Lung (tissue), 11 donors: ENCODE measurements at regions not wholly inside any gene's neighbourhood (a gene's known extent, or its start where the extent isn't known, plus 50 kb on each side); places are given as distances from the start of the nearest gene placed in this dataset.

ENCODE experiments used
- ATAC-seq: fragments of 200-7000 bp; cut with Tn5 transposase; one replicate; pipeline ENCODE4 v1.9.1; 2020; ENCODE audit warnings: moderate number of reproducible peaks; ENCODE audit not compliant: insufficient read depth, low FRiP score
- DNase-seq, 3 donors: peaks; one replicate each; pipeline ENCODE4 v3.0.0-alpha.2; 2013 to 2017
- H3K27ac ChIP-seq, 2 donors: one replicate each; pipeline ENCODE4 v1.5.1; 2013; ENCODE audit warnings: mild to moderate bottlenecking in 2 of 2, moderate library complexity in 2 of 2, control low read depth in 1 of 2, inconsistent platforms in 1 of 2, low read depth in 1 of 2, low read length in 1 of 2
- H3K27me3 ChIP-seq, 3 donors: one replicate each; pipeline ENCODE4 v1.5.1; 2013; ENCODE audit warnings: low read length in 2 of 3; ENCODE audit not compliant: control insufficient read depth in 3 of 3, insufficient read depth in 3 of 3
- H3K36me3 ChIP-seq, 4 donors: one replicate each; pipeline ENCODE4 v1.5.1; 2013; ENCODE audit warnings: low read length in 4 of 4, mild to moderate bottlenecking in 1 of 4, moderate library complexity in 1 of 4; ENCODE audit not compliant: control insufficient read depth in 4 of 4, insufficient read depth in 4 of 4
- H3K4me1 ChIP-seq, 5 donors: one replicate each; pipeline ENCODE4 v1.5.1; 2013; ENCODE audit warnings: low read length in 5 of 5, mild to moderate bottlenecking in 2 of 5, moderate library complexity in 1 of 5; ENCODE audit not compliant: control insufficient read depth in 5 of 5, insufficient read depth in 5 of 5
- H3K4me3 ChIP-seq: one replicate; pipeline ENCODE4 v1.5.1; 2013; ENCODE audit warnings: mild to moderate bottlenecking, control low read depth, moderate library complexity
- H3K9ac ChIP-seq, 2 donors: one replicate each; pipeline ENCODE4 v1.5.1; 2013; ENCODE audit warnings: low read length in 2 of 2, control low read depth in 1 of 2; ENCODE audit not compliant: insufficient read depth in 1 of 2
- H3K9me3 ChIP-seq, 4 donors: one replicate each; pipeline ENCODE4 v1.5.1; 2013; ENCODE audit warnings: low read length in 3 of 4, mild to moderate bottlenecking in 1 of 4, moderate library complexity in 1 of 4; ENCODE audit not compliant: control insufficient read depth in 4 of 4, insufficient read depth in 3 of 4
- CTCF ChIP-seq: IDR thresholded peaks from 2 replicates; pipeline ENCODE4 v1.5.1; 2012; ENCODE audit warnings: mild to moderate bottlenecking; ENCODE audit errors: control extremely low read depth, extremely low read depth
- WGBS, 2 donors: extraction: QIAGEN DNeasy Blood & Tissue Kit; methylation state at CpG; one replicate each; pipeline ENCODE4 v1.1.7; 2013; 5-methylcytosine and 5-hydroxymethylcytosine counted together
- donor health status: control.
- donor health status: control.
- donor health status: Bipolar disorder and iron deficiency.
- donor health status: healthy.
- donor health status: DM: yes; HTN: yes; CAD: no.

GRCh38 chrX:858542-859078, 228.0 kb downstream of the SHOX start:
- Histone ChIP-seq H3K27ac (no peak overlapping the region), H3K4me1 (no peaks in the 10 kb centered on the region), H3K4me3 (no peak overlapping the region), H3K36me3 (no peaks in the 10 kb centered on the region), H3K9ac (no peak overlapping the region), H3K9me3 (peaks cover 0 to 5% (median 0%) of the 10 kb centered on the region in 4 donors), H3K27me3 (no peaks in the 10 kb centered on the region)
- WGBS, 2 donors, result 86 to 96% methylated on average over 1 of the region's 1 CpG
- no peak for TF ChIP-seq CTCF
- ATAC-seq (no peak), DNase-seq (no peak)

GRCh38 chrX:857376-857775, 226.8 kb downstream of the SHOX start:
- WGBS, 2 donors, result 91% methylated on average over 5 of the region's 5 CpGs
- H3K36me3 ChIP-seq, result no peaks in the 10 kb centered on the region
- no peak for DNase-seq
- no peak overlapping the region for H3K4me3 ChIP-seq
- H3K4me1 ChIP-seq, result no peaks in the 10 kb centered on the region
- ATAC-seq, result no peak
- H3K9me3 ChIP-seq, result peaks cover 0 to 5% (median 0%) of the 10 kb centered on the region in 4 donors
- no peak for TF ChIP-seq CTCF
- H3K9ac ChIP-seq, result no peak overlapping the region
- H3K27me3 ChIP-seq, result no peaks in the 10 kb centered on the region
- no peak overlapping the region for H3K27ac ChIP-seq

GRCh38 chrX:856566-857290, 226.1 kb downstream of the SHOX start:
- H3K4me1 ChIP-seq, result no peaks in the 10 kb centered on the region
- H3K4me3 ChIP-seq, result no peak overlapping the region
- H3K27me3 ChIP-seq, result no peaks in the 10 kb centered on the region
- no peak for TF ChIP-seq CTCF
- peaks cover 0 to 5% (median 0%) of the 10 kb centered on the region in 4 donors for H3K9me3 ChIP-seq
- no peak for DNase-seq
- H3K27ac ChIP-seq, result no peak overlapping the region
- H3K36me3 ChIP-seq, result no peaks in the 10 kb centered on the region
- H3K9ac ChIP-seq, result no peak overlapping the region
- no peak for ATAC-seq
- 75 to 80% methylated on average over 14 of the region's 14 CpGs for WGBS, 2 donors

- Histone ChIP-seq H3K9me3 (peaks cover 0 to 3% (median 0%) of the 10 kb centered on the region in 4 donors), H3K27ac (no peak overlapping the region), H3K36me3 (no peaks in the 10 kb centered on the region), H3K27me3 (no peaks in the 10 kb centered on the region), H3K9ac (no peak overlapping the region), H3K4me1 (no peaks in the 10 kb centered on the region), H3K4me3 (no peak overlapping the region)
- WGBS, 2 donors, result 87 to 89% methylated on average over 7 of the region's 7 CpGs
- no peak for DNase-seq
- no peak for ATAC-seq
- TF ChIP-seq CTCF, result no peak
Observed at GRCh38 chrX:853304-853703, 222.7 kb downstream of the SHOX start.
